ENCODE measurements at regions not wholly inside any gene's neighbourhood (a gene's known extent, or its start where the extent isn't known, plus 50 kb on each side); places are given as distances from the start of the nearest gene placed in this dataset.

GRCh38 chr12:125305231-125305630 is 240.0 kb downstream of the AACS start:
- ATAC-seq (replicated peaks; ENCODE audit: extremely low read depth, poor library complexity, severe bottlenecking) = no peak
- Mint-ChIP-seq H3K9me3 (peaks cover 13% of the 10 kb centered on the region), H3K4me3 (no peak overlapping the region), H3K27me3 (peaks cover 5% of the 10 kb centered on the region), H3K4me1 (no peaks in the 10 kb centered on the region), H3K27ac (ENCODE audit: low read depth) (no peak overlapping the region), H3K36me3 (ENCODE audit: insufficient read depth) (peaks cover 1% of the 10 kb centered on the region)
- no peak for DNase-seq (ENCODE audit: low spot score in 2 of 2)

- DNase-seq (ENCODE audit: low spot score in 2 of 2) = no peak
- no peak overlapping the region for H3K27ac Mint-ChIP-seq (ENCODE audit: low read depth)
- H3K4me3 Mint-ChIP-seq = no peak overlapping the region
- H3K9me3 Mint-ChIP-seq = peaks cover 13% of the 10 kb centered on the region
- no peaks in the 10 kb centered on the region for H3K36me3 Mint-ChIP-seq (ENCODE audit: insufficient read depth)
- no peaks in the 10 kb centered on the region for H3K4me1 Mint-ChIP-seq
- no peaks in the 10 kb centered on the region for H3K27me3 Mint-ChIP-seq
- no peak for ATAC-seq (replicated peaks; ENCODE audit: extremely low read depth, poor library complexity, severe bottlenecking)
Measured at GRCh38 chr12:125310461-125310860, 245.2 kb downstream of the AACS start.

DNA sequence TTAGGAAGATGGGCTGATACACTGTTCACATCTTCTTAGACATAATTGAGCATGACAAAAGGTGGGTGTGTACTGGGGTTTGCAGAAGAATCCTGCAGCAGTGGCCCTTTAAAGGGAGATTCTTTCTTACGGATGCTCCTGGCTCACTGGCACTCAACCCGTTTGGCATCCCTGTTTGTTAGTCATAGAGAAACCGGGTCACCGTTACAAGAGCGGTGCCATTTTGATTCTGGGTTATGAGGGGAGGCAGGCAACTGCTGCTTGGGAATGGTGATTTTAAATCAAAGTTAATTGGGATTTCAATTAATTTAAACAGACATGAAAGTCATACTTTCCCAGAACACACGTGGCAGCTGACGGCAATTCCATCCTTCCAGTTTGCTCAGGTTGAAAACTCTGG is 245.8 kb downstream of the AACS start:
- Mint-ChIP-seq H3K4me3 (no peak overlapping the region), H3K27ac (ENCODE audit: low read depth) (no peak overlapping the region), H3K9me3 (peaks cover 13% of the 10 kb centered on the region), H3K4me1 (no peaks in the 10 kb centered on the region), H3K36me3 (ENCODE audit: insufficient read depth) (no peaks in the 10 kb centered on the region), H3K27me3 (no peaks in the 10 kb centered on the region)
- DNase-seq (ENCODE audit: low spot score in 2 of 2) (no peak), ATAC-seq (replicated peaks; ENCODE audit: extremely low read depth, poor library complexity, severe bottlenecking) (no peak)

- Mint-ChIP-seq H3K9me3 (peaks cover 4% of the 10 kb centered on the region), H3K27ac (ENCODE audit: low read depth) (no peak overlapping the region), H3K4me3 (no peak overlapping the region), H3K27me3 (no peaks in the 10 kb centered on the region), H3K36me3 (ENCODE audit: insufficient read depth) (no peaks in the 10 kb centered on the region), H3K4me1 (no peaks in the 10 kb centered on the region)
- ATAC-seq (replicated peaks; ENCODE audit: extremely low read depth, poor library complexity, severe bottlenecking) (no peak), DNase-seq (ENCODE audit: low spot score in 2 of 2) (no peak)
Measured at GRCh38 chr12:125312471-125312870, 247.2 kb downstream of the AACS start.

DNA sequence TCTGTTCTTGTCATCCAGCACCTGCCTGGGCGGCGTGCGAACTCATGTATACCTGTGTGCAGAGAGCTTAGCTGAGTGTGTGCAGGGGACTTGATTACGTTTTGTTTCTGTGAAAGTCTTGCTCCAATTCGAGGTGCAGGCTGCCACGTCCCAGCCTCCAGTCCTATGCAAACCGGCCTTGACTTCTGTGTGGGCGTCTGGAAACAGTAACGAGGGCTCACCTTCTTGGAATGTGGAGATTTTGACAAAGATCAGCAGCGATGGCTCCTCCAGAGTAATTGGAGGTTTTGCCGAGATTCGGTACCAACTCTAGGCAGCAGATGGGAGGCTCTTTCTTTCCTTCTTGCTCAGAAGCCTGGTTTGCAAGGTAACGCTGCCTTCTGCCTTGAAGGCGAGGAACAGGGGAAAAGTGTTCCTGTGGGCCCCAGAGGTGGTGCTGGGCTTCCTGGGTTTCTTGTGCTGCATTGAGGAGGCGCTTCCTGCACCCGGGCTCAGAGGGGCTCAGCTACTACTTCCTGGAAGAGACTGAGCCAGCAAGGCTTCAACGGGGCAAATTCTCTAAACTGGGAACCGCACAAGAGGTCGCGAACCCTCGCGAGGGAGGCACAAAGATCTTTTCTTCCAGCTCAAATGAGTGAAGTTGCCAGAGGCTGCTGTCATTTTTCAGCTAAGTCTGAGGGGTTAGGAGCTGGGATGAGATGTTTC is 249.0 kb downstream of the AACS start:
- no peak for ATAC-seq (replicated peaks; ENCODE audit: extremely low read depth, poor library complexity, severe bottlenecking)
- Mint-ChIP-seq H3K27me3 (no peaks in the 10 kb centered on the region), H3K4me3 (no peak overlapping the region), H3K36me3 (ENCODE audit: insufficient read depth) (no peaks in the 10 kb centered on the region), H3K4me1 (no peaks in the 10 kb centered on the region), H3K27ac (ENCODE audit: low read depth) (no peak overlapping the region), H3K9me3 (peaks cover under 1% of the 10 kb centered on the region)
- no peak for DNase-seq (ENCODE audit: low spot score in 2 of 2)

DNA sequence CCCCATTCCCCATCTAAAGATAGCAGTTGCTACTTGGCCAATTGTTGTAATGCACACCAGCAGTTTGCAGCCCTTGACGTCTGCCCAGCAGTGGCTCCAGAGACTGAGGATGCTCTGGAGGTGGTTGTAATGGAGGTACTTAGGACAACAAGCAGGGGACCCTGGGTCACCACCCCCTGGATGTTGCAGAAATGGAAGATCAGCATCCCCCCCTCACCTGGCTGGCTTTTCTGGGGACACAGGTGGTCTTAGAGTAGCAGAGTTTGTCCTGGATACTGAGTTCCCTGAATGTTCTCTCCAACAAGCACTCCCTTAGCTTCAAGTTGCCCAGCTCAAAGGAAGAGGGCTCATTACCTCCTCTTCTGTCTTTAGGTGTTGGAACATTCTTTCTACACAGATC is 250.5 kb downstream of the AACS start:
- Mint-ChIP-seq H3K4me1 (no peaks in the 10 kb centered on the region), H3K27ac (ENCODE audit: low read depth) (no peak overlapping the region), H3K4me3 (no peak overlapping the region), H3K27me3 (no peaks in the 10 kb centered on the region), H3K9me3 (no peaks in the 10 kb centered on the region), H3K36me3 (ENCODE audit: insufficient read depth) (no peaks in the 10 kb centered on the region)
- ATAC-seq (replicated peaks; ENCODE audit: extremely low read depth, poor library complexity, severe bottlenecking) (no peak), DNase-seq (ENCODE audit: low spot score in 2 of 2) (no peak)

- Mint-ChIP-seq H3K9me3 (no peaks in the 10 kb centered on the region), H3K27ac (ENCODE audit: low read depth) (no peak overlapping the region), H3K36me3 (ENCODE audit: insufficient read depth) (no peaks in the 10 kb centered on the region), H3K4me3 (no peak overlapping the region), H3K4me1 (no peaks in the 10 kb centered on the region), H3K27me3 (no peaks in the 10 kb centered on the region)
- DNase-seq (ENCODE audit: low spot score in 2 of 2) (no peak), ATAC-seq (replicated peaks; ENCODE audit: extremely low read depth, poor library complexity, severe bottlenecking) (no peak)
Measured at GRCh38 chr12:125320177-125320576, 254.9 kb downstream of the AACS start.

GRCh38 chr12:125324861-125325490 is 259.7 kb downstream of the AACS start:
- DNase-seq (ENCODE audit: low spot score in 2 of 2) (no peak), ATAC-seq (replicated peaks; ENCODE audit: extremely low read depth, poor library complexity, severe bottlenecking) (no peak)
- H3K36me3 Mint-ChIP-seq (ENCODE audit: insufficient read depth) = peaks cover 1% of the 10 kb centered on the region
- no peaks in the 10 kb centered on the region for H3K4me1 Mint-ChIP-seq
- H3K4me3 Mint-ChIP-seq = no peak overlapping the region
- H3K27ac Mint-ChIP-seq (ENCODE audit: low read depth) = no peak overlapping the region
- no peaks in the 10 kb centered on the region for H3K9me3 Mint-ChIP-seq
- H3K27me3 Mint-ChIP-seq = peaks cover 42% of the 10 kb centered on the region

GRCh38 chr12:125329239-125330102 is 264.2 kb downstream of the AACS start:
- Mint-ChIP-seq H3K27ac (ENCODE audit: low read depth) (no peak overlapping the region), H3K4me1 (no peaks in the 10 kb centered on the region), H3K36me3 (ENCODE audit: insufficient read depth) (peaks cover 1% of the 10 kb centered on the region), H3K9me3 (no peaks in the 10 kb centered on the region), H3K27me3 (peaks cover 55% of the 10 kb centered on the region), H3K4me3 (no peak overlapping the region)
- ATAC-seq (replicated peaks; ENCODE audit: extremely low read depth, poor library complexity, severe bottlenecking) = no peak
- no peak for DNase-seq (ENCODE audit: low spot score in 2 of 2)

GRCh38 chr12:125330645-125331341 is 265.6 kb downstream of the AACS start:
- ATAC-seq (replicated peaks; ENCODE audit: extremely low read depth, poor library complexity, severe bottlenecking) (no peak), DNase-seq (ENCODE audit: low spot score in 2 of 2) (no peak)
- peaks cover 1% of the 10 kb centered on the region for H3K36me3 Mint-ChIP-seq (ENCODE audit: insufficient read depth)
- H3K27ac Mint-ChIP-seq (ENCODE audit: low read depth) = no peak overlapping the region
- peaks cover 55% of the 10 kb centered on the region for H3K27me3 Mint-ChIP-seq
- H3K9me3 Mint-ChIP-seq = no peaks in the 10 kb centered on the region
- no peak overlapping the region for H3K4me3 Mint-ChIP-seq
- H3K4me1 Mint-ChIP-seq = no peaks in the 10 kb centered on the region

DNA sequence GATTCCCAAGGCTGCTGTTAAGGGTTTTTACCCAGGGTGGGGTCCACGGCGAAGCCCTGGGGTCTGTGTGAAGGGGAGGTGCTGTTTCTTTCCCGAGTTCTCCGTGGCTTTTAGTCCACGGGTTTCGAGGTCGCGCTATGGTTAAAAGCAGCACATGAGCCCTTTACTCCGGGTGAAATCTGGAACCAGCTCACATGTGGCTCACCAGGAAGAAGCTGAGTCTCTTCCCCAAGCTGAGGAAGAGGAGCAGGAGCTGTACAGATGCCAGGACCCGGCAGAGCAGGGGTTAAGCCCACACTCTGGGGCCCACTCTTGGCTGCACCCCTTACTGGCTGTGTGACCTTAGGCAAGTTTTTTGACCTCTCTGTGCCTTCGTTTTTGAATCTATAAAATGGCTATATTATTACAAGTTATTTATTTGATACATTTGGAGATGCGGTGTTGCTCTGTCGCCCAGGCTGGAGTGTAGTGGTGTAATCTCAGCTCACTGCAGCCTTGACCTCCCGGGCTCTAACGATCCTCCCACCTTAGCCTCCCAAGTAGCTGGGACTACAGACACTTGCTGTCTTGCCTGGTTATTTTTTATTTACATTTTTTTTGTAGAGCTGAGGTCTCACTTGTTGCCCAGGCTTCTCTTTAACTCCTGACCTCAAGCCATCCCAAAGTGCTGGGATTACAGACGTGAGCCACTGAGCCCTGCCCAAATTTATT is 266.3 kb downstream of the AACS start:
- no peak for DNase-seq (ENCODE audit: low spot score in 2 of 2)
- H3K27ac Mint-ChIP-seq (ENCODE audit: low read depth) = no peak overlapping the region
- no peak overlapping the region for H3K4me3 Mint-ChIP-seq
- peaks cover 1% of the 10 kb centered on the region for H3K36me3 Mint-ChIP-seq (ENCODE audit: insufficient read depth)
- peaks cover 54% of the 10 kb centered on the region for H3K27me3 Mint-ChIP-seq
- H3K4me1 Mint-ChIP-seq = no peaks in the 10 kb centered on the region
- no peaks in the 10 kb centered on the region for H3K9me3 Mint-ChIP-seq
- ATAC-seq (replicated peaks; ENCODE audit: extremely low read depth, poor library complexity, severe bottlenecking) = no peak

DNA sequence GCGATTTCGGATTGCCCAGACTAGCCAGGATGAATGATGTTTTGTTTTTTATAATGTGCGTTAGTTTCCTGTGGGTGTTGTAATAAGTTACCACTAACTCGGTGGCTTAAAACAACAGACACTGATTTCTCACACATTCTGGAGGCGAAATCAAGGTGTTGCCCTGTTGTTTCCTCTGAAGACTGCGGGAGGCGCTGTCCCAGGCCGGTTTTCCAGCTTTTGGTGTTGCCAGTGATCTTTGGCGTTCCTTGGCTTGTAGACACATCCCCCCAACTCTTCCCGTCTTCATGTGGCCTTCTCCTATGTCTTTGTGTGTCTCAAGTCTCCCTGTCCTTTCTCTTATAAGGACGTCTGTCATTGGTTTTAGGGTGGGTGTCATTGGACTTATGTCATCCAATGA is 267.7 kb downstream of the AACS start:
- no peak overlapping the region for H3K27ac Mint-ChIP-seq (ENCODE audit: low read depth)
- DNase-seq (ENCODE audit: low spot score in 2 of 2) (no peak), ATAC-seq (replicated peaks; ENCODE audit: extremely low read depth, poor library complexity, severe bottlenecking) (no peak)
- no peaks in the 10 kb centered on the region for H3K4me1 Mint-ChIP-seq
- H3K36me3 Mint-ChIP-seq (ENCODE audit: insufficient read depth) = peaks cover 1% of the 10 kb centered on the region
- no peak overlapping the region for H3K4me3 Mint-ChIP-seq
- peaks cover 46% of the 10 kb centered on the region for H3K27me3 Mint-ChIP-seq
- no peaks in the 10 kb centered on the region for H3K9me3 Mint-ChIP-seq
